ENCODE measurements at regions not wholly inside any gene's neighbourhood (a gene's known extent, or its start where the extent isn't known, plus 50 kb on each side); places are given as distances from the start of the nearest gene placed in this dataset.

GRCh38 chr5:171578829-171579491 is 159.5 kb downstream of the FGF18 start:
- DNase-seq (ENCODE audit: low read depth in 2 of 3, low spot score in 1 of 3), result no peak

DNA sequence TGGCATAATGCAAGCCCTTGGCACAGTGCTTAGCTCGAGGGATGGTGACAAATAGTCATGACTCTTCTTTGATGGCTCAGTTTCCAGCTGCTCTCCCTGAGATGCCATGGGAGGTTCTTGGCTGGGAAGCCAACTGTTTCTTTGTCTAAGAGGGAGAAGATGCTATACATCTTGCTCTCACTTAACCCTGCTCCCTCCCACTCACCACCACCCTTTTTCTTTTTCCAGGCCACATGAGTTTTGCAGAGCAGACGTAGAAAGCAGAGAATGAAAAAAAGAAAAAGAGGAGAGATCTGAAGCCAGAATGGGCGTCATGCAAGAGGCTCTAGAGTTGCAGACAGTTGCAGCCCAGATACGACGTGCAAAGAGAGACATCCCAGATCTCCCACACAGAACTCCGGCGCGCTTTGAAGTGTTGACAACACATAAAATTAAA is 160.5 kb downstream of the FGF18 start:
- no peak for DNase-seq (ENCODE audit: low read depth in 2 of 3, low spot score in 1 of 3)

- no peak for DNase-seq (ENCODE audit: low read depth in 2 of 3, low spot score in 1 of 3)
Observed at GRCh38 chr5:171580502-171581265, 161.2 kb downstream of the FGF18 start.

GRCh38 chr5:171581781-171582180 is 162.3 kb downstream of the FGF18 start:
- DNase-seq (ENCODE audit: low read depth in 2 of 3, low spot score in 1 of 3), result no peak

GRCh38 chr5:171582849-171583248 is 163.4 kb downstream of the FGF18 start:
- no peak for DNase-seq (ENCODE audit: low read depth in 2 of 3, low spot score in 1 of 3)

GRCh38 chr5:171585981-171586380 is 166.5 kb downstream of the FGF18 start:
- no peak for DNase-seq (ENCODE audit: low read depth in 2 of 3, low spot score in 1 of 3)

- no peak for DNase-seq (ENCODE audit: low read depth in 2 of 3, low spot score in 1 of 3)
Observed at GRCh38 chr5:171586436-171586835, 167.0 kb downstream of the FGF18 start.

DNA sequence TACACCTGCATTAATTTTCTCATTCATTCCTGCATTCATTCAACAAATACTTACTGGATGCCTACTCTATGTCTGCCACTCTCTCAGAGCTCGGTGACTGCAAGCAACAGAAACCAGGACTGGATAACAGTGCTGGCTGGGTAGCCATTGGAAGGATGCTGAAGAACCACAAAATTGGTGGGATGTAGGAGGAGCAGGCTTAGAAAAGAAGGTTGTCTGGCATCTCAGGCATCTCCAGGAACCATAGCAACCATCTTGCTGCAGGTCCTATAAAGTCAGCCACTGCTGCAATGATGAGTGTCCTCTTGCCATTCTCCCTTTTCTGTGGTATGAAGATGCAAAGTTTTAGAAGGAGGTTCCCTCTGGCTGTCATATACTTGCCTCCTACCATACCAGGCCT is 168.6 kb downstream of the FGF18 start:
- no peak for DNase-seq (ENCODE audit: low read depth in 2 of 3, low spot score in 1 of 3)

- no peak for DNase-seq (ENCODE audit: low read depth in 2 of 3, low spot score in 1 of 3)
Observed at GRCh38 chr5:171588790-171589189, 169.3 kb downstream of the FGF18 start.

- DNase-seq (ENCODE audit: low read depth in 2 of 3, low spot score in 1 of 3), result no peak
Observed at GRCh38 chr5:171589461-171589860, 170.0 kb downstream of the FGF18 start.

DNA sequence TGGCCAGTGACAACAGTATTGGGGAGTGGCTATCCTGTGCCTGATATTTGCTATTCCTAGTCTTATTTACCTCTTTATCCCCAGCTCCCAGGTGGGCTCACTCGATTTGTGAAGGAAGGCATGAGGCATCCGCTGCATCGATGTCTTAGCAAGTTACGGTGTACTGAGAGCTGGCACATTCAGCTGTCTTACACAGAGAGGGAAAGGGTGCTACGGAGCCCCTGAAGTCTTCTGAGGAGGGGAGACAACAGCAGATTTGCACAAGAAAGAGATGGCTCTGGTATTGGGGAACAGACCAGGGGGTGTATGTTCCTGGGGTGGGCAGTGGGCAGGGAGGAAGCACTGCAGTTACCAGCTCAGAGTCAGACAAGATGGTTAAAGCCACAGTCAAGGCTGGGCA is 172.6 kb downstream of the FGF18 start:
- no peak for DNase-seq (ENCODE audit: low read depth in 2 of 3, low spot score in 1 of 3)

- DNase-seq (ENCODE audit: low read depth in 2 of 3, low spot score in 1 of 3), result no peak
Observed at GRCh38 chr5:171592736-171593135, 173.3 kb downstream of the FGF18 start.

- DNase-seq (ENCODE audit: low read depth in 2 of 3, low spot score in 1 of 3), result no peak
Observed at GRCh38 chr5:171593401-171593800, 174.0 kb downstream of the FGF18 start.

DNA sequence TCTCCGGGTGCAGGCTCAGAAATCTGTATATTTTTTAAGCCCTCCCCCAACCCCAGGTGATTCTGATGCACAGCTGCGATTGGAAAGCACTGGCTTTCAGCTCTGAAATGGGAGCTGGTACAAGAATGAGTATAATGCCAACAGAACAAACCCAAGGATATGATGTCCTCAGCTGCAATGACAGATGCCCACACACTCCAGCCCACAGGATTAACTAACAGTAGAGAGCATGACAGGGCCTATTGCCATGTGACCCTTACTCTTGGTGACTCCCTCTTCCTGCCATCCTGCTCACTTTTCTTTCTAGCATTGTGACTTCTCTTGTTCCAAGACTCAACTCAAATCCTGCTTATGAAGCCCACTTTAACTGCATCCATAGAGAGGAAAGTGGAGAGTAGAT is 174.5 kb downstream of the FGF18 start:
- DNase-seq (ENCODE audit: low read depth in 2 of 3, low spot score in 1 of 3), result no peak

GRCh38 chr5:171595401-171595800 is 176.0 kb downstream of the FGF18 start:
- no peak for DNase-seq (ENCODE audit: low read depth in 2 of 3, low spot score in 1 of 3)

GRCh38 chr5:171595801-171596231 is 176.4 kb downstream of the FGF18 start:
- peak in 1 of 3 donors; percentile 12 for DNase-seq (ENCODE audit: low read depth in 2 of 3, low spot score in 1 of 3)

DNA sequence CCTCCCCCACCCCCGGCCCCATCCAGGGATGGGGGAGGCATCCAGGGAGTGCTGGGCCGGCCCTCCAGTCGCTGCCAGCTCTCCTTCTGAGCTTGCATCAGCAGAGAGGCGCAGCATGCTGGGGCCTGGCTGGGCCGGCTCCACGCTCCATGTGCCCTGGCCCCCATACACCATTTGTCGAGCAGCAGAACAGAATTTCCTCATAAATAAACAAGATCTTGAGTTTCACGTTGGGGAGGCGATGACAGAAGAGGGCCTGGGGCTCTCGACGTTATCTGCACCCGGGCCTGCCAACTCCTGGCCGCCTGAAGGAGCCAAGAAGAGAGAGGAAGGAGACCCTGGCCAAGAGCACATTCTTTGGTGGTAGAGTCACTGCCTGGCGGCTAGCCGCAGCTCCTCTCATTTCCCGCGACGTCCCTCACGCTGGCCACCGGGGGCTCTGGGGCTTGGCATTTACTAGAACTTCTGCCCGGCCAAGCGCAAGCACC is 177.0 kb downstream of the FGF18 start:
- DNase-seq (ENCODE audit: low read depth in 2 of 3, low spot score in 1 of 3), result no peak

DNA sequence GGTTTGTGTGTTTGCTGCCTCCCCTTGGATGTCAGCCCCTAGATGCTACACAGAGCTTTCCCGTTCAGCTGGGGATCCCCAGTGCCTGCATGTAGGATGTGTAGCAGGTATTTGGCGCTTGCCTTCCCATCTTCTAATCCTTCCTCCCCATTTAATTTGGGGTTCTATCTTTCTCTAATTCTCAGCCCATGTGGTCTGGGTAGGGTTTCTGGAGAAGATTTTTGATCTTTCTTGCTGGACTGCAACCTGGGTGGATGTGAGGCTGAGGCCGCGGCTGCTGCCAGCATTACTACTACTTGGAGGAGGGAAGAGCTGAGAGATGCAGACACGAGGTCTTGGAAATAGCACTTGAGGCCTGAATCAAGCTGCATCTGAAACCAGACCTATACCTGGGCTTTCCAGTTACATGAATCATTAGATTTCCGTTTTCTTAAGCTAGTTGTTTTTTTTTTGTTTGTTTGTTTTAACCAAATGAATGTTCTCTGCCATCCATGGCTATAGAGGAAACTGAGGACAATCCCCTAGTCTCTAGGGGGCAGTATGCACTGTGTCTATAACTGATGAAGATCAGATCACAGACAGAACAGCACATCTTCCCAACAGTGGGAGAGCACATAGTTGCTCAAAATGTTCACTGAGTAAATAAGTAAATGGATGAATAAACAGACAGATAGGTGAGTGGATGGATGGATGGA is 178.6 kb downstream of the FGF18 start:
- no peak for DNase-seq (ENCODE audit: low read depth in 2 of 3, low spot score in 1 of 3)

GRCh38 chr5:171598641-171599152 is 179.2 kb downstream of the FGF18 start:
- no peak for DNase-seq (ENCODE audit: low read depth in 2 of 3, low spot score in 1 of 3)

DNA sequence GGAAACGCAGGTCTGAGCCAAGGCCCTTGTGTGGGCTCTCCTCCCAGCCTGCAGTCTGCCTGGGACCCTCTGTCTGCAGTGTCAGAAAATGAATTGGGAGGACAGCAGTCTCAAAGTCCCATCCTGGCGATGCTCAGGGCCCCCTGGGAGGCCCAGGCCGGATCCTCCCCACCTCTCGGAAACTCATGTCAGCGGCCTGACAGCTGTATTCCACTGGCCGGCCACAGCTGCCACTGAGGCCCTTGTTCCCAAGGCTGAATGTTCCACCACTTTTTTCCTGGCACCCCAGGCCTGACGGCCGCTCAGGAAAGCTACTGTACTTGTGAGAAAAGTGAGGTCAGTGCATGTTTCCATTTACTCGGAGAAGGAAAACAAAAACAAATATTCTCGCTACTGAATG is 180.0 kb downstream of the FGF18 start:
- no peak for DNase-seq (ENCODE audit: low read depth in 2 of 3, low spot score in 1 of 3)

- DNase-seq (ENCODE audit: low read depth in 2 of 3, low spot score in 1 of 3), result no peak
Observed at GRCh38 chr5:171599957-171600612, 180.6 kb downstream of the FGF18 start.

Data from stimulated activated CD4-positive, alpha-beta T cell treated with anti-CD3 and anti-CD28 coated beads, Interleukin-12 subunit alpha, Interleukin-12 subunit beta, amount 100 ng/mL, for 48 hours (primary cell).